GM13977 (cell line): ENCODE measurements at regions not wholly inside any gene's neighbourhood (a gene's known extent, or its start where the extent isn't known, plus 50 kb on each side); places are given as distances from the start of the nearest gene placed in this dataset.

Experiments
- DNase-seq: peaks from one replicate; pipeline ENCODE4 v3.0.0; 2012; ENCODE audit warnings: low spot score
- in situ Hi-C: fragments of 300-500 bp; cut with MboI; formaldehyde crosslinking; loops from one replicate; pipeline ENCODE4 v1.12.0; 2022; ENCODE audit warnings: low sequenced_read_pairs, low pct_unique_long_range_greater_than_20kb, mixed read lengths, inconsistent platforms; ENCODE audit not compliant: unreplicated experiment
- TF ChIP-seq, protein P1 (sequence below): IDR thresholded peaks from 2 replicates; pipeline ENCODE4 v1.5.1; 2012; ENCODE audit warnings: mild to moderate bottlenecking, control low read depth; ENCODE audit not compliant: insufficient read depth; ENCODE audit errors: extremely low read depth, missing control alignments

DNA sequence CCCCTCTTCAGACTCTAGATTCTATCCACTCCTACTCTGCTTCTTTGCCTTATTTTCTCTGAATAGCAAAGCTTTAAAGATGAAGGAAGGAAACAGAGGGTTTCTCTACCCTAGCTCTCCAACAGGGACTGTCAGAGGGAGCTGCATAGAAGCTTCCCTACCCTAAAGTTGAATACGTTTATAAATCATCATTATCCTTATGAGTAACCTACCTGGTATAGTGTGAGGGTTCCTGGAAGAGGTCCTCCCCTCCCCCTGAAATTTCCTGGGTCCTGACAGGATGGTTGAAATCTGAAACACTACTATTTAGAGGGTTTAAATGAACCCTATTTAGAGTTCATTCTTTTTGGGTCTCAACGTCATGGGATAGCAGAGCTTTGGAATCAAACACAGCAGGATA, 187.0 kb upstream of the RBPJ start:
- TF ChIP-seq, protein P1, sequence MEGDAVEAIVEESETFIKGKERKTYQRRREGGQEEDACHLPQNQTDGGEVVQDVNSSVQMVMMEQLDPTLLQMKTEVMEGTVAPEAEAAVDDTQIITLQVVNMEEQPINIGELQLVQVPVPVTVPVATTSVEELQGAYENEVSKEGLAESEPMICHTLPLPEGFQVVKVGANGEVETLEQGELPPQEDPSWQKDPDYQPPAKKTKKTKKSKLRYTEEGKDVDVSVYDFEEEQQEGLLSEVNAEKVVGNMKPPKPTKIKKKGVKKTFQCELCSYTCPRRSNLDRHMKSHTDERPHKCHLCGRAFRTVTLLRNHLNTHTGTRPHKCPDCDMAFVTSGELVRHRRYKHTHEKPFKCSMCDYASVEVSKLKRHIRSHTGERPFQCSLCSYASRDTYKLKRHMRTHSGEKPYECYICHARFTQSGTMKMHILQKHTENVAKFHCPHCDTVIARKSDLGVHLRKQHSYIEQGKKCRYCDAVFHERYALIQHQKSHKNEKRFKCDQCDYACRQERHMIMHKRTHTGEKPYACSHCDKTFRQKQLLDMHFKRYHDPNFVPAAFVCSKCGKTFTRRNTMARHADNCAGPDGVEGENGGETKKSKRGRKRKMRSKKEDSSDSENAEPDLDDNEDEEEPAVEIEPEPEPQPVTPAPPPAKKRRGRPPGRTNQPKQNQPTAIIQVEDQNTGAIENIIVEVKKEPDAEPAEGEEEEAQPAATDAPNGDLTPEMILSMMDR = no peak
- in situ Hi-C loops = no loop called here
- no peak for DNase-seq

DNA sequence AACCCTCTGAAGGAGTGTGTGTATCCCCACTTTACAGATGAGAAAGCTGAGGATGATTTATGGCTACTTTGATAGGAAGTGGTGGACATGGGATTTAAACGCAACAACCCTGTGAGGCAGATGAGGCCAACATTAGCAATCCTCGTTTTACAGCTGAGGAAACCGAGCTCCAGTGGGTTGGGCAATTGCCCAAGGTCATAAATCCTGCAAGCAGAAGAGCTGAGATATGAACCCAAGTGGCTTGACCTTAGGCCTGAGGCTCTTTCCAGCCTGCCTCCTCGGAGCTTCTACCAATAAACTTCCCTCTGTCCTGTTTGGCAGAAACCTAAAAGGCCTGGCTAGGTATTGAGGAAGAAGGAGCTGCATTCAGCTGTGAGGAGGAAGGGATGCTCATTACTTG, 185.5 kb upstream of the RBPJ start:
- TF ChIP-seq, protein P1 = no peak
- no peak for DNase-seq
- in situ Hi-C loops = no loop called here

GRCh38 chr4:26136615-26137014, 184.2 kb upstream of the RBPJ start:
- DNase-seq = no peak
- in situ Hi-C loops = no loop called here
- TF ChIP-seq, protein P1 = no peak

DNA sequence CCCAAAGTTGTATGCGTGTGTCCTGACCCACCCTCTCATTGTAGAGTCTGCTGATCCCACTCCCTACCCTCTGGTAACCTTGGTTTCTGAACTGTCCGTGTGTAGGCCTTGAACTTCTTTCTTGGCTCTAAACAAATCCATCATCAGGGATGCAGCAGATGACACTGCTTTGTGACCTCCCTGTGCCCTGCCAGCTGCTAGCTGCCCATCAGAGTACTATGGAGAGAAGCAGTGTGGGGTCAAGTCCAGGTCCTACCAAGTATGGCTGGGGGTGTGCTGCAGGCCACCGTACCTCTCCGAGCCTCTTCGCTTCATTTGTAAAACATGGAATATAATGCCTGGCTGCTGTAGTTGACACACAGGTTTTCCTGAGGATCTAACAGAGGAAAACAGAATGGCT, 183.5 kb upstream of the RBPJ start:
- TF ChIP-seq, protein P1 = no peak
- no peak for DNase-seq
- in situ Hi-C loops = no loop called here

GRCh38 chr4:26139310-26139924, 181.4 kb upstream of the RBPJ start:
- TF ChIP-seq, protein P1 = no peak
- no peak for DNase-seq
- in situ Hi-C loops = no loop called here

DNA sequence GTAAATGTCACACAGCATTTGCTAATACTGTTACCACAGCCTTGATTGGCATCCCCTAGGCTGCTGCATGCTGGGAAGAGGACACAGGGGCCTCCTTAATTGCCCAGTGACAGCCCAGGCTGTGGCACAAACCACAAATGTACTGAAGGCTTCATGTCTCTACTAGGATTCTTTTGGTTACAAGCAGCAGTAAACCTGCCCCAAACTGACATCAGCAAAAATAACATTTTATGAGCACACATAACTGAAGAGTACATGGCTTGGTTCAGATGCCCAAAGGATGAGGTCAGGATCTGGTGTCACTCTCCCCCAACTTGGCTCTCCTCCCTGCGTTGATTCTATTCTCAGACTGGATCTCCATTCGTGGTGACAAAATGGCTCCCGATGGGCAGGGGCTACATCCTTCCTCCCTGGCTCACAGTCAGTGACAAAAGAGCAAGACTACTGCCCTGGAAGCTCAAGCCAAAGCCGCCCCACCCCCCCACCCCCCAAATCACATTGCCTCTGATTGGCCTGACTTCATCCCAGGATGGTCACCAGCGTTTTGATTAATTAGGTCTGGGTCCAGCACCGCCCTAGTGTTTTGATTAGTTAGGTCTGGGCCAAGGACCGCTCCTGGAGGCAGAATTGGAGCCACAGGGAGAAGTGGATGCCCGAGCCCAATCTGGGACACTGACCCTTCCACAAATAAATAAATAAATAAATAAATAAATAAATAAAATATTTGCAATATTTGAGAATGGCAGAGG, 180.5 kb upstream of the RBPJ start:
- TF ChIP-seq, protein P1 = no peak
- no peak for DNase-seq
- in situ Hi-C loops = no loop called here
